ENCODE measurements at regions not wholly inside any gene's neighbourhood (a gene's known extent, or its start where the extent isn't known, plus 50 kb on each side); places are given as distances from the start of the nearest gene placed in this dataset.

DNA sequence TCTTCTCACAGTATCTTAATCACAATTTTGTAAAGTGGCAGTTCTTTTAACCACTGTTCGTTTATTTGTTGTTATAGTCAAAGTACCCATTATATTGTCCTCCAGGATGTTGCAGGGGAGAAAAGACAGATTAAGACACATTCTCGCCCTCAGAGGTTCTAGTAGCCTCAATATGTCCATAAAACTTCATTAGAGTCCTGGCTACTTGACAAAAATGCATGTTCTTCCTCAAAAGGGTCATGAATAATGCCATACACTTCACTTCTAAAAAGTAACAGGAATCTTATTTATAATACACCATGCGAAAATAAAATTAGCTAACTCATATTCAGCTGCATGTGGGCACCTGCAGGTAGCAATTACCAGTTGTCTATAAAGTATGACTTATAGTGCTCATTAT is 109.3 kb upstream of the ANK3 start:
- TF ChIP-seq POLR2A (IDR thresholded peaks at IDR 0.05) (no peak), POLR2AphosphoS5 (IDR thresholded peaks at IDR 0.05) (no peak)
- TF ChIP-seq, protein P1, sequence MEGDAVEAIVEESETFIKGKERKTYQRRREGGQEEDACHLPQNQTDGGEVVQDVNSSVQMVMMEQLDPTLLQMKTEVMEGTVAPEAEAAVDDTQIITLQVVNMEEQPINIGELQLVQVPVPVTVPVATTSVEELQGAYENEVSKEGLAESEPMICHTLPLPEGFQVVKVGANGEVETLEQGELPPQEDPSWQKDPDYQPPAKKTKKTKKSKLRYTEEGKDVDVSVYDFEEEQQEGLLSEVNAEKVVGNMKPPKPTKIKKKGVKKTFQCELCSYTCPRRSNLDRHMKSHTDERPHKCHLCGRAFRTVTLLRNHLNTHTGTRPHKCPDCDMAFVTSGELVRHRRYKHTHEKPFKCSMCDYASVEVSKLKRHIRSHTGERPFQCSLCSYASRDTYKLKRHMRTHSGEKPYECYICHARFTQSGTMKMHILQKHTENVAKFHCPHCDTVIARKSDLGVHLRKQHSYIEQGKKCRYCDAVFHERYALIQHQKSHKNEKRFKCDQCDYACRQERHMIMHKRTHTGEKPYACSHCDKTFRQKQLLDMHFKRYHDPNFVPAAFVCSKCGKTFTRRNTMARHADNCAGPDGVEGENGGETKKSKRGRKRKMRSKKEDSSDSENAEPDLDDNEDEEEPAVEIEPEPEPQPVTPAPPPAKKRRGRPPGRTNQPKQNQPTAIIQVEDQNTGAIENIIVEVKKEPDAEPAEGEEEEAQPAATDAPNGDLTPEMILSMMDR (IDR thresholded peaks at IDR 0.05 in 8 of 11, conservative IDR thresholded peaks at IDR 0.05 in 3 of 11) = no peak

Data from spleen (tissue), 7 donors.